Adrenal gland (tissue), 9 donors: ENCODE measurements at regions not wholly inside any gene's neighbourhood (a gene's known extent, or its start where the extent isn't known, plus 50 kb on each side); places are given as distances from the start of the nearest gene placed in this dataset.
"Not testable (repeated sequence)": the region's sequence is repeated elsewhere in the genome, so short reads cannot be mapped to it uniquely, and the experiment has no call there.

Experiments used
- DNase-seq, 7 donors: peaks; one replicate each; pipeline ENCODE4 v3.0.0-alpha.2; 2019 to 2020
- H3K27ac ChIP-seq, 5 donors: fragments of 200-600 bp; sonication (generic) in 4 of 5; 1 replicate in 3 of 5; 2 replicates in 2 of 5; pipeline versions ENCODE4 v1.5.1 to v1.8.0; 2016 to 2020; ENCODE audit warnings: mild to moderate bottlenecking in 1 of 5
- H3K27me3 ChIP-seq: fragments of 200-600 bp; 2 replicates; pipeline ENCODE4 v1.8.0; 2021
- H3K36me3 ChIP-seq, 2 donors: fragments of 200-600 bp; replicated peaks in 1 of 2; 1 replicate in 1 of 2; 2 replicates in 1 of 2; pipeline versions ENCODE4 v1.5.1 to v1.8.0; 2018 to 2022
- H3K4me1 ChIP-seq, 2 donors: fragments of 200-600 bp; replicated peaks in 1 of 2; 1 replicate in 1 of 2; 2 replicates in 1 of 2; pipeline versions ENCODE4 v1.5.1 to v1.8.0; 2018 to 2021
- H3K4me3 ChIP-seq, 4 donors: fragments of 200-600 bp; sonication (generic) in 3 of 4; one replicate each; pipeline ENCODE4 v1.5.1; 2016 to 2018
- H3K9me3 ChIP-seq, 3 donors: fragments of 200-600 bp; sonication (generic) in 1 of 3; replicated peaks in 1 of 3; 1 replicate in 2 of 3; 2 replicates in 1 of 3; pipeline versions ENCODE4 v1.5.1 to v1.8.0; 2016 to 2021
- CTCF ChIP-seq, 6 experiments: fragments of 450-650 bp in 4 of 6; fragments of 200-600 bp in 2 of 6; sonication (generic) in 1 of 6; IDR thresholded peaks; 1 replicate in 5 of 6; 2 replicates in 1 of 6; pipeline versions ENCODE4 v1.5.1 to v1.8.0; 2016 to 2021; ENCODE audit warnings: antibody characterized with exemption in 6 of 6, mild to moderate bottlenecking in 2 of 6, moderate library complexity in 1 of 6
- POLR2A ChIP-seq, 2 donors: fragments of 450-650 bp; IDR thresholded peaks; one replicate each; pipeline ENCODE4 v1.6.1; 2017; ENCODE audit warnings: antibody characterized with exemption in 2 of 2, mild to moderate bottlenecking in 2 of 2, moderate library complexity in 1 of 2
- WGBS, 4 donors: extraction: QIAGEN DNeasy Blood & Tissue Kit in 2 of 4; methylation state at CpG; one replicate each; pipeline versions ENCODE4 v1.1.5 to v1.1.7; 2013 to 2017; 5-methylcytosine and 5-hydroxymethylcytosine counted together
- intact Hi-C, 2 donors: fragments of 100-400 bp; cut with DNase I; formaldehyde crosslinking; loops; one replicate each; pipeline versions ENCODE4 v1.14.1 to v1.15.0; 2022 to 2023
- donor health status: healthy with polysubstance abuse.
- donor health status: Bipolar disorder and iron deficiency.
- donor health status: DM: yes; HTN: yes; CAD: no.
- donor health status: DM: no; HTN: no; CAD: no.
- donor health status: DM: no; HTN: no; CAD: no.

GRCh38 chr2:114354199-114354598 lies 88.2 kb upstream of the DPP10 start:
- TF ChIP-seq CTCF (IDR thresholded peaks at IDR 0.05) (no peak), POLR2A (IDR thresholded peaks at IDR 0.05) (no peak)
- no peaks in the 10 kb centered on the region for H3K4me1 ChIP-seq
- no peak for DNase-seq
- intact Hi-C loops: no loop called here
- H3K36me3 ChIP-seq: no peaks in the 10 kb centered on the region
- H3K27me3 ChIP-seq: no peaks in the 10 kb centered on the region
- no peak overlapping the region for H3K27ac ChIP-seq
- H3K9me3 ChIP-seq: no peaks in the 10 kb centered on the region
- WGBS, 4 donors: 90 to 97% (median 93%) methylated on average over 2 of the region's 2 CpGs
- H3K4me3 ChIP-seq: no peak overlapping the region

- intact Hi-C loops: no loop called here
- Histone ChIP-seq H3K4me1 (no peaks in the 10 kb centered on the region), H3K27ac (no peak overlapping the region), H3K9me3 (peaks cover 0 to 12% (median 8%) of the 10 kb centered on the region in 3 donors), H3K36me3 (no peaks in the 10 kb centered on the region), H3K4me3 (no peak overlapping the region), H3K27me3 (no peaks in the 10 kb centered on the region)
- DNase-seq: no peak
- no peak for TF ChIP-seq POLR2A (IDR thresholded peaks at IDR 0.05)
- TF ChIP-seq CTCF (IDR thresholded peaks at IDR 0.05): no peak
- WGBS, 4 donors: 70 to 89% (median 73%) methylated on average over 2 of the region's 2 CpGs
Observed at GRCh38 chr2:114368705-114369104, 73.7 kb upstream of the DPP10 start.

- H3K9me3 ChIP-seq: peaks cover 0 to 12% (median 8%) of the 10 kb centered on the region in 3 donors
- intact Hi-C loops: not testable (repeated sequence)
Observed at GRCh38 chr2:114371721-114372120, 70.7 kb upstream of the DPP10 start.

GRCh38 chr2:114373591-114373990 lies 68.8 kb upstream of the DPP10 start:
- Histone ChIP-seq H3K9me3 (peaks cover 0 to 9% (median 8%) of the 10 kb centered on the region in 3 donors), H3K36me3 (no peaks in the 10 kb centered on the region), H3K4me1 (no peaks in the 10 kb centered on the region), H3K27me3 (no peaks in the 10 kb centered on the region), H3K4me3 (no peak overlapping the region), H3K27ac (no peak overlapping the region)
- TF ChIP-seq CTCF (IDR thresholded peaks at IDR 0.05) (no peak), POLR2A (IDR thresholded peaks at IDR 0.05) (no peak)
- no peak for DNase-seq
- intact Hi-C loops: no loop called here

More at GRCh38 chr2:114371721-114372120, 70.7 kb upstream of the DPP10 start:
- not testable (repeated sequence) for DNase-seq, H3K36me3 ChIP-seq, H3K27ac ChIP-seq, H3K4me1 ChIP-seq, H3K27me3 ChIP-seq, H3K4me3 ChIP-seq

- no peak overlapping the region for H3K27ac ChIP-seq
- 83 to 88% (median 86%) methylated on average over 4 of the region's 4 CpGs for WGBS, 4 donors
- DNase-seq: no peak
- no peak overlapping the region for H3K4me3 ChIP-seq
- peaks cover 0 to 4% of the 10 kb centered on the region in 2 donors for H3K4me1 ChIP-seq
- no peaks in the 10 kb centered on the region for H3K27me3 ChIP-seq
- TF ChIP-seq POLR2A (IDR thresholded peaks at IDR 0.05): no peak
- no peak for TF ChIP-seq CTCF (IDR thresholded peaks at IDR 0.05)
- H3K36me3 ChIP-seq: no peaks in the 10 kb centered on the region
- no peaks in the 10 kb centered on the region for H3K9me3 ChIP-seq
- intact Hi-C loops: no loop called here
Observed at GRCh38 chr2:114384441-114384840, 58.0 kb upstream of the DPP10 start.
